A673 (cell line): ENCODE measurements at regions not wholly inside any gene's neighbourhood (a gene's known extent, or its start where the extent isn't known, plus 50 kb on each side); places are given as distances from the start of the nearest gene placed in this dataset.

Experiments
- BruUV-seq: library from RNA; stranded (reverse); fragments of 400-500 nt; replicated peaks from 2 replicates; lab custom pipeline; 2021; lab: Mats Ljungman, UMichigan
- CTCF ChIA-PET: fragments of 300-600 bp; sonication (Branson Sonifier 250); formaldehyde crosslinking; loops from one replicate; lab custom pipeline; 2022; ENCODE audit warnings: antibody characterized with exemption; lab: Charles Lee
- POLR2A ChIA-PET: fragments of 300-600 bp; sonication (Branson Sonifier 250); formaldehyde crosslinking; loops from one replicate; lab custom pipeline; 2022; ENCODE audit warnings: antibody characterized with exemption; ENCODE audit not compliant: low non-redundant PET; lab: Charles Lee
- DNase-seq: peaks from one replicate; pipeline ENCODE4 v3.0.0-alpha.2; 2015; ENCODE audit warnings: low spot score
- H3K27ac ChIP-seq: fragments of 200-600 bp; sonication (generic); 2 replicates; pipeline ENCODE4 v1.5.1; 2016; ENCODE audit warnings: mixed run types, low read depth, mild to moderate bottlenecking, mixed read lengths, antibody characterized with exemption, low read length; ENCODE audit not compliant: poor library complexity, severe bottlenecking
- H3K27me3 ChIP-seq: fragments of 200-600 bp; sonication (generic); replicated peaks from 2 replicates; pipeline ENCODE4 v1.6.1; 2017; ENCODE audit warnings: mixed run types, low read depth, mild to moderate bottlenecking, mixed read lengths, antibody characterized with exemption, low read length; ENCODE audit not compliant: insufficient read depth, poor library complexity
- H3K36me3 ChIP-seq: fragments of 200-600 bp; sonication (generic); 2 replicates; pipeline ENCODE4 v1.6.1; 2016; ENCODE audit warnings: mixed run types, mild to moderate bottlenecking, mixed read lengths, antibody characterized with exemption, low read length; ENCODE audit not compliant: insufficient read depth, poor library complexity, severe bottlenecking
- H3K4me1 ChIP-seq: fragments of 200-600 bp; sonication (generic); 2 replicates; pipeline ENCODE4 v1.6.1; 2017; ENCODE audit warnings: mixed run types, mild to moderate bottlenecking, mixed read lengths, antibody characterized with exemption, low read length; ENCODE audit not compliant: insufficient read depth, poor library complexity, severe bottlenecking
- H3K4me3 ChIP-seq: fragments of 200-600 bp; sonication (generic); 2 replicates; pipeline ENCODE4 v1.5.1; 2016; ENCODE audit warnings: low read depth, mixed run types, mild to moderate bottlenecking, mixed read lengths, low read length; ENCODE audit not compliant: poor library complexity, severe bottlenecking
- H3K9me3 ChIP-seq: fragments of 200-600 bp; sonication (generic); 2 replicates; pipeline ENCODE4 v1.6.1; 2016; ENCODE audit warnings: mixed run types, low read depth, mild to moderate bottlenecking, mixed read lengths, antibody characterized with exemption, low read length; ENCODE audit not compliant: poor library complexity, severe bottlenecking
- CTCF ChIP-seq: fragments of 300-800, 200-600 bp; sonication (generic); conservative IDR thresholded peaks from 2 replicates; pipeline ENCODE4 v1.5.1; 2017; ENCODE audit warnings: low read depth, mild to moderate bottlenecking, antibody characterized with exemption, low read length, moderate library complexity, mixed read lengths
- EZH2 ChIP-seq: fragments of 200-600 bp; sonication (generic); IDR thresholded peaks from 2 replicates; pipeline ENCODE4 v1.6.1; 2017; ENCODE audit warnings: borderline replicate concordance, low read depth, mild to moderate bottlenecking, mixed read lengths, antibody characterized with exemption, low read length; ENCODE audit not compliant: poor library complexity, severe bottlenecking
- intact Hi-C: fragments of 100-400 bp; cut with micrococcal nuclease; formaldehyde crosslinking; loops from one replicate; pipeline ENCODE4 v1.10.0; 2022; ENCODE audit not compliant: unreplicated experiment

GRCh38 chr9:124149992-124150391 is 107.8 kb upstream of the NEK6 start:
- DNase-seq = peak; percentile 57
- H3K36me3 ChIP-seq = no peaks in the 10 kb centered on the region
- peaks cover 30% of the 10 kb centered on the region for H3K27me3 ChIP-seq
- TF ChIP-seq EZH2 (no peak), CTCF (no peak)
- H3K9me3 ChIP-seq = no peaks in the 10 kb centered on the region
- H3K4me1 ChIP-seq = no peaks in the 10 kb centered on the region
- POLR2A ChIA-PET = no interaction called here
- intact Hi-C loops = no loop called here
- no peak overlapping the region for H3K4me3 ChIP-seq
- CTCF ChIA-PET = no interaction called here
- no peak overlapping the region for H3K27ac ChIP-seq
- no TSS peak for BruUV-seq

- H3K36me3 ChIP-seq = no peaks in the 10 kb centered on the region
- TF ChIP-seq EZH2 (no peak), CTCF (no peak)
- CTCF ChIA-PET = no interaction called here
Measured at GRCh38 chr9:124163760-124164255, 93.9 kb upstream of the NEK6 start.

DNA sequence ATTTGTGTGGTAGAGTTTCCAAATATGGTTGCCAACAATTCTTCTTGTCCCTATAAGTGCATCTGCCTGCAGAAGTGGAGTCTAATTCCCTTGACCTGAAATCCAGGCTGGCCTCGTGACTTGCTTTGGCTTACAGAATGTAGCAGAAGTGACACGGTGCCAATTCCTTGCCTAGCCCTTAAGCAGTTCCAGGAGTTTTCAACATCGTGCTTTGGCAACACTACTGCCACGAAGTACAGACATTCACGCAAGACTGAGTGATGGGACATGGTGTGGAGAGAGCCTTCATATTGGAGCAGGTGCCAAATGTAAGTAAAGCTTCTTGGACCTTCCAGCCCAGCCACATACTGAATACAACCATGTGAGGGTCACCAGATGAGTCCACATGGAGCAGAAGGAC is 92.9 kb upstream of the NEK6 start:
- no TSS peak for BruUV-seq
- CTCF ChIA-PET = no interaction called here
- Histone ChIP-seq H3K27me3 (peaks cover 70% of the 10 kb centered on the region), H3K9me3 (no peaks in the 10 kb centered on the region), H3K4me3 (no peak overlapping the region), H3K36me3 (no peaks in the 10 kb centered on the region), H3K27ac (no peak overlapping the region), H3K4me1 (no peaks in the 10 kb centered on the region)
- no peak for DNase-seq
- intact Hi-C loops = no loop called here
- POLR2A ChIA-PET = no interaction called here
- TF ChIP-seq CTCF (no peak), EZH2 (no peak)

More at GRCh38 chr9:124163760-124164255, 93.9 kb upstream of the NEK6 start:
- no peak for DNase-seq
- Histone ChIP-seq H3K27me3 (peaks cover 60% of the 10 kb centered on the region), H3K4me1 (no peaks in the 10 kb centered on the region), H3K4me3 (no peak overlapping the region), H3K27ac (no peak overlapping the region), H3K9me3 (no peaks in the 10 kb centered on the region)
- intact Hi-C loops = no loop called here
- no TSS peak for BruUV-seq
- POLR2A ChIA-PET = no interaction called here
